SH-SY5Y (cell line): ENCODE measurements at regions not wholly inside any gene's neighbourhood (a gene's known extent, or its start where the extent isn't known, plus 50 kb on each side); places are given as distances from the start of the nearest gene placed in this dataset.

ENCODE experiments used
- GATA2 ChIP-seq: IDR thresholded peaks from 2 replicates; pipeline ENCODE4 v1.6.1; 2011; ENCODE audit warnings: mild to moderate bottlenecking, low read depth, low read length
- GATA3 ChIP-seq: IDR thresholded peaks from 2 replicates; pipeline ENCODE4 v1.6.1; 2011; ENCODE audit warnings: low read depth, mild to moderate bottlenecking, low read length, moderate library complexity

GRCh38 chr3:146783446-146783845 is 178.3 kb upstream of the PLSCR5 start:
- TF ChIP-seq GATA3 (no peak), GATA2 (no peak)

- TF ChIP-seq GATA3: no peak
- TF ChIP-seq GATA2: no peak
These were observed 176.5 kb upstream of the PLSCR5 start for GRCh38 chr3:146781606-146782005.

- TF ChIP-seq GATA3 (no peak), GATA2 (no peak)
These were observed 175.9 kb upstream of the PLSCR5 start for GRCh38 chr3:146781059-146781458.

GRCh38 chr3:146780251-146780650 is 175.1 kb upstream of the PLSCR5 start:
- TF ChIP-seq GATA2 (no peak), GATA3 (no peak)

GRCh38 chr3:146777941-146778340 is 172.8 kb upstream of the PLSCR5 start:
- TF ChIP-seq GATA3 (no peak), GATA2 (no peak)

- TF ChIP-seq GATA3 (no peak), GATA2 (no peak)
These were observed 167.1 kb upstream of the PLSCR5 start for GRCh38 chr3:146772211-146772743.

GRCh38 chr3:146770881-146771280 is 165.7 kb upstream of the PLSCR5 start:
- TF ChIP-seq GATA2: no peak
- no peak for TF ChIP-seq GATA3

- TF ChIP-seq GATA3: no peak
- no peak for TF ChIP-seq GATA2
These were observed 165.2 kb upstream of the PLSCR5 start for GRCh38 chr3:146770301-146770700.

GRCh38 chr3:146757759-146758158 is 152.6 kb upstream of the PLSCR5 start:
- TF ChIP-seq GATA3 (no peak), GATA2 (no peak)

GRCh38 chr3:146750196-146750595 is 145.1 kb upstream of the PLSCR5 start:
- TF ChIP-seq GATA3: no peak
- no peak for TF ChIP-seq GATA2

- TF ChIP-seq GATA2: no peak
- no peak for TF ChIP-seq GATA3
These were observed 142.8 kb upstream of the PLSCR5 start for GRCh38 chr3:146747928-146748327.

- no peak for TF ChIP-seq GATA3
These were observed 141.9 kb upstream of the PLSCR5 start for GRCh38 chr3:146747051-146747450.

- TF ChIP-seq GATA2: no peak
- no peak for TF ChIP-seq GATA3
These were observed 141.0 kb upstream of the PLSCR5 start for GRCh38 chr3:146746190-146746589.

GRCh38 chr3:146739203-146739671 is 134.1 kb upstream of the PLSCR5 start:
- no peak for TF ChIP-seq GATA3
- no peak for TF ChIP-seq GATA2

- no peak for TF ChIP-seq GATA3
- TF ChIP-seq GATA2: no peak
These were observed 127.2 kb upstream of the PLSCR5 start for GRCh38 chr3:146732325-146732724.

GRCh38 chr3:146715170-146715569 is 110.0 kb upstream of the PLSCR5 start:
- TF ChIP-seq GATA2 (no peak), GATA3 (no peak)

GRCh38 chr3:146712806-146713205 is 107.7 kb upstream of the PLSCR5 start:
- no peak for TF ChIP-seq GATA3
- TF ChIP-seq GATA2: no peak
